SK-N-SH treated with all-trans-retinoic acid at 6 μM for 48 hours (cell line): ENCODE measurements at regions not wholly inside any gene's neighbourhood (a gene's known extent, or its start where the extent isn't known, plus 50 kb on each side); places are given as distances from the start of the nearest gene placed in this dataset.
"Not testable (repeated sequence)": the region's sequence is repeated elsewhere in the genome, so short reads cannot be mapped to it uniquely, and the experiment has no call there.

Experiments
- ARNTL ChIP-seq: fragments of 450-650 bp; formaldehyde crosslinking; IDR thresholded peaks from 2 replicates; pipeline ENCODE4 v1.5.0; 2020; ENCODE audit warnings: low read depth, mild to moderate bottlenecking, moderate library complexity, borderline replicate concordance
- CSDC2 ChIP-seq: fragments of 250-450 bp; sonication (Bioruptor Pico); IDR thresholded peaks from 2 replicates; pipeline ENCODE4 v1.5.0; 2020; ENCODE audit warnings: mild to moderate bottlenecking, moderate library complexity
- ISL1 ChIP-seq: fragments of 250-450 bp; sonication (Bioruptor Pico); IDR thresholded peaks from 2 replicates; pipeline ENCODE4 v2.1.2; 2022; ENCODE audit warnings: mild to moderate bottlenecking, moderate library complexity
- ZFP3 ChIP-seq: fragments of 250-450 bp; sonication (Bioruptor Pico); IDR thresholded peaks from 2 replicates; pipeline ENCODE4 v1.5.0; 2020; ENCODE audit warnings: mild to moderate bottlenecking, moderate library complexity
- ZFP30 ChIP-seq: fragments of 450-650 bp; formaldehyde crosslinking; IDR thresholded peaks from 2 replicates; pipeline ENCODE4 v1.5.0; 2022; ENCODE audit warnings: mild to moderate bottlenecking, moderate library complexity
- ZNF565 ChIP-seq: fragments of 450-650 bp; formaldehyde crosslinking; conservative IDR thresholded peaks from 2 replicates; pipeline ENCODE4 v1.5.0; 2020; ENCODE audit warnings: low read depth, mild to moderate bottlenecking, moderate library complexity
- TF ChIP-seq, protein P1 (sequence below): fragments of 250-450 bp; sonication (Bioruptor Pico); IDR thresholded peaks from 2 replicates; pipeline ENCODE4 v1.5.0; 2020; ENCODE audit warnings: mild to moderate bottlenecking, moderate library complexity
- TF ChIP-seq, protein P2 (sequence below): fragments of 250-450 bp; sonication (Bioruptor Pico); IDR thresholded peaks from 2 replicates; pipeline ENCODE4 v1.8.0; 2021; ENCODE audit warnings: low read depth, mild to moderate bottlenecking, moderate library complexity, borderline replicate concordance
- TF ChIP-seq, protein P3 (sequence below): fragments of 250-450 bp; sonication (Bioruptor Pico); IDR thresholded peaks from 2 replicates; pipeline ENCODE4 v1.5.1; 2020; ENCODE audit warnings: low read depth, mild to moderate bottlenecking, moderate library complexity

DNA sequence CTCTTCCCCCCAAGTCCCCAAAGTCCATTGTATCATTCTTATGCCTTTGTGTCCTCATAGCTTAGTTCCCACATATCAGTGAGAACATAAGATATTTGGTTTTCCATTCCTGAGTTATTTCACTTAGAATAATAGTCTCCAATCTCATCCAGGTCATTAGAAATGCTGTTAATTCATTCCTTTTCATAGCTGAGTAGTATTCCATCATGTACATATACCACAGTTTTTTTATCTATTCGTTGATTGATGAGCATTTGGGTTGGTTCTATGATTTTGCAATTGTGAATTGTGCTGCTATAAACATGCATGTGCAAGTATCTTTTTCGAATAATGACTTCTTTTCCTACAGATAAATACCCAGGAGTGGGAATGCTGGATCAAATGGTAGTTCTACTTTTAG is 359.6 kb downstream of the ADAMTS20 start:
- TF ChIP-seq ZFP3, ZNF565, ZFP30, CSDC2, ARNTL, ISL1 (CRISPR knock-in tag): not testable (repeated sequence)
- TF ChIP-seq, protein P1, sequence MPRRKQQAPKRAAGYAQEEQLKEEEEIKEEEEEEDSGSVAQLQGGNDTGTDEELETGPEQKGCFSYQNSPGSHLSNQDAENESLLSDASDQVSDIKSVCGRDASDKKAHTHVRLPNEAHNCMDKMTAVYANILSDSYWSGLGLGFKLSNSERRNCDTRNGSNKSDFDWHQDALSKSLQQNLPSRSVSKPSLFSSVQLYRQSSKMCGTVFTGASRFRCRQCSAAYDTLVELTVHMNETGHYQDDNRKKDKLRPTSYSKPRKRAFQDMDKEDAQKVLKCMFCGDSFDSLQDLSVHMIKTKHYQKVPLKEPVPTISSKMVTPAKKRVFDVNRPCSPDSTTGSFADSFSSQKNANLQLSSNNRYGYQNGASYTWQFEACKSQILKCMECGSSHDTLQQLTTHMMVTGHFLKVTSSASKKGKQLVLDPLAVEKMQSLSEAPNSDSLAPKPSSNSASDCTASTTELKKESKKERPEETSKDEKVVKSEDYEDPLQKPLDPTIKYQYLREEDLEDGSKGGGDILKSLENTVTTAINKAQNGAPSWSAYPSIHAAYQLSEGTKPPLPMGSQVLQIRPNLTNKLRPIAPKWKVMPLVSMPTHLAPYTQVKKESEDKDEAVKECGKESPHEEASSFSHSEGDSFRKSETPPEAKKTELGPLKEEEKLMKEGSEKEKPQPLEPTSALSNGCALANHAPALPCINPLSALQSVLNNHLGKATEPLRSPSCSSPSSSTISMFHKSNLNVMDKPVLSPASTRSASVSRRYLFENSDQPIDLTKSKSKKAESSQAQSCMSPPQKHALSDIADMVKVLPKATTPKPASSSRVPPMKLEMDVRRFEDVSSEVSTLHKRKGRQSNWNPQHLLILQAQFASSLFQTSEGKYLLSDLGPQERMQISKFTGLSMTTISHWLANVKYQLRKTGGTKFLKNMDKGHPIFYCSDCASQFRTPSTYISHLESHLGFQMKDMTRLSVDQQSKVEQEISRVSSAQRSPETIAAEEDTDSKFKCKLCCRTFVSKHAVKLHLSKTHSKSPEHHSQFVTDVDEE (CRISPR knock-in tag) = not testable (repeated sequence)
- TF ChIP-seq, protein P2, sequence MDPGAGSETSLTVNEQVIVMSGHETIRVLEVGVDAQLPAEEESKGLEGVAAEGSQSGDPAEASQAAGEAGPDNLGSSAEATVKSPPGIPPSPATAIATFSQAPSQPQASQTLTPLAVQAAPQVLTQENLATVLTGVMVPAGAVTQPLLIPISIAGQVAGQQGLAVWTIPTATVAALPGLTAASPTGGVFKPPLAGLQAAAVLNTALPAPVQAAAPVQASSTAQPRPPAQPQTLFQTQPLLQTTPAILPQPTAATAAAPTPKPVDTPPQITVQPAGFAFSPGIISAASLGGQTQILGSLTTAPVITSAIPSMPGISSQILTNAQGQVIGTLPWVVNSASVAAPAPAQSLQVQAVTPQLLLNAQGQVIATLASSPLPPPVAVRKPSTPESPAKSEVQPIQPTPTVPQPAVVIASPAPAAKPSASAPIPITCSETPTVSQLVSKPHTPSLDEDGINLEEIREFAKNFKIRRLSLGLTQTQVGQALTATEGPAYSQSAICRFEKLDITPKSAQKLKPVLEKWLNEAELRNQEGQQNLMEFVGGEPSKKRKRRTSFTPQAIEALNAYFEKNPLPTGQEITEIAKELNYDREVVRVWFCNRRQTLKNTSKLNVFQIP = not testable (repeated sequence)
- TF ChIP-seq, protein P3, sequence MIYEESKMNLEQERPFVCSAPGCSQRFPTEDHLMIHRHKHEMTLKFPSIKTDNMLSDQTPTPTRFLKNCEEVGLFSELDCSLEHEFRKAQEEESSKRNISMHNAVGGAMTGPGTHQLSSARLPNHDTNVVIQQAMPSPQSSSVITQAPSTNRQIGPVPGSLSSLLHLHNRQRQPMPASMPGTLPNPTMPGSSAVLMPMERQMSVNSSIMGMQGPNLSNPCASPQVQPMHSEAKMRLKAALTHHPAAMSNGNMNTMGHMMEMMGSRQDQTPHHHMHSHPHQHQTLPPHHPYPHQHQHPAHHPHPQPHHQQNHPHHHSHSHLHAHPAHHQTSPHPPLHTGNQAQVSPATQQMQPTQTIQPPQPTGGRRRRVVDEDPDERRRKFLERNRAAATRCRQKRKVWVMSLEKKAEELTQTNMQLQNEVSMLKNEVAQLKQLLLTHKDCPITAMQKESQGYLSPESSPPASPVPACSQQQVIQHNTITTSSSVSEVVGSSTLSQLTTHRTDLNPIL (CRISPR knock-in tag) = not testable (repeated sequence)
